ENCODE measurements at regions not wholly inside any gene's neighbourhood (a gene's known extent, or its start where the extent isn't known, plus 50 kb on each side); places are given as distances from the start of the nearest gene placed in this dataset.

DNA sequence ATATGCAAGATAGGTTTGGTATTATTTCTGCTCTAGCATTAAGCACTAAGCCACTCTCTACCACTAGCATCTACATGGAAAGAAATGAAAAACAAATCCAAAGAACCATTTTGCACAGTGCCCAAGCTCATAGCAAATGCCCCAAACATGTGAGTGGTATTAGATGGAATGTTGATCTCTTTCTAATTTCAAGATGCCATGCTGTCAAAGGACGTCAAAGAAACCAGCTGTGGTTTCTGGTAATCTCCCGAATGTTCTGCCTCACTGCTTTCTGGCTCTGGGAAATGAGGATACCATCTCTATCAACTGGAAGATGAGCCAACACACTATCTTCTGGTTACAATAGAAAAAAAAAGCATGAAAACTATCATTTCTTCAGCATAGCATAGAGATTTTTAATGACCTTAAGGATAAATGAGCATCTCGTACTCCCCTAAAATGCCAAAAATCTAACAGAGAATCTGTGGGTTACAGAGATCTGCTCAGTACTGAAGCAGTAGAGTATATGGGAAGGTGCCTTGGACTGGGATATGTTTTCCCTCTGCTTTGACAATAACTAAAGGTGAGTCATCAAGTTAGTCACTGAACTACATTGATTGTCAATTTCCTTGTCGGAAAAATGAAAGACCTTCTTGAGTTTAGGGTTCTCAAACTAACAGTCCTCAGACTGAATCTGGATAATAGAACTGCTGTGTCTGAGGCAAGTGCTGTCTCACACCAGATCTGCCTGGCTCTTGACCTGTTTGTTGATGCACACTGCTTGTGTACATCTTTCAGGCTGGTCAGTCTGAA, 244.8 kb upstream of the NCKAP5 start:
- peaks cover 32% of the 10 kb centered on the region; the same call in 1 of the 2 replicates for H3K9me3 ChIP-seq (ENCODE audit: insufficient read depth, low read length)
- no peak overlapping the region for H3K27ac ChIP-seq (ENCODE audit: low read length)
- no peak overlapping the region for H3K9ac ChIP-seq (ENCODE audit: low read length)
- no peaks in the 10 kb centered on the region; the same call in 1 of the 2 replicates for H3K27me3 ChIP-seq (ENCODE audit: low read depth, low read length)
- H3K36me3 ChIP-seq (replicated peaks; ENCODE audit: low read depth, low read length): no peaks in the 10 kb centered on the region
- no peak overlapping the region for H3K4me2 ChIP-seq (ENCODE audit: low read length)
- no peaks in the 10 kb centered on the region for H4K20me1 ChIP-seq (ENCODE audit: insufficient read depth, low read length)
- no peak overlapping the region for H3K4me3 ChIP-seq (ENCODE audit: low read length)
- no peak overlapping the region for H2AFZ ChIP-seq (ENCODE audit: low read depth, low read length)
- H3K4me1 ChIP-seq (ENCODE audit: low read length): no peaks in the 10 kb centered on the region
- no peaks in the 10 kb centered on the region for H3K79me2 ChIP-seq (ENCODE audit: low read length)
- TF ChIP-seq CTCF (IDR thresholded peaks at IDR 0.05; ENCODE audit: low read depth, low read length) (no peak), EZH2phosphoT487 (IDR thresholded peaks at IDR 0.05; ENCODE audit: low read depth) (no peak)

- H3K27ac ChIP-seq (ENCODE audit: low read length): no peak overlapping the region
- no peak overlapping the region for H3K4me3 ChIP-seq (ENCODE audit: low read length)
- no peak for TF ChIP-seq EZH2phosphoT487 (IDR thresholded peaks at IDR 0.05; ENCODE audit: low read depth)
- TF ChIP-seq CTCF (IDR thresholded peaks at IDR 0.05; ENCODE audit: low read depth, low read length): no peak
- H3K9ac ChIP-seq (ENCODE audit: low read length): no peak overlapping the region
- no peaks in the 10 kb centered on the region for H3K36me3 ChIP-seq (replicated peaks; ENCODE audit: low read depth, low read length)
- H3K9me3 ChIP-seq (ENCODE audit: insufficient read depth, low read length): peaks cover 22% of the 10 kb centered on the region; the same call in 1 of the 2 replicates
- H4K20me1 ChIP-seq (ENCODE audit: insufficient read depth, low read length): no peaks in the 10 kb centered on the region
- H3K4me1 ChIP-seq (ENCODE audit: low read length): no peaks in the 10 kb centered on the region
- no peaks in the 10 kb centered on the region for H3K79me2 ChIP-seq (ENCODE audit: low read length)
- H2AFZ ChIP-seq (ENCODE audit: low read depth, low read length): no peak overlapping the region
- H3K4me2 ChIP-seq (ENCODE audit: low read length): no peak overlapping the region
- H3K27me3 ChIP-seq (ENCODE audit: low read depth, low read length): no peaks in the 10 kb centered on the region; the same call in 1 of the 2 replicates
Measured at GRCh38 chr2:133814890-133815289, 246.6 kb upstream of the NCKAP5 start.

DNA sequence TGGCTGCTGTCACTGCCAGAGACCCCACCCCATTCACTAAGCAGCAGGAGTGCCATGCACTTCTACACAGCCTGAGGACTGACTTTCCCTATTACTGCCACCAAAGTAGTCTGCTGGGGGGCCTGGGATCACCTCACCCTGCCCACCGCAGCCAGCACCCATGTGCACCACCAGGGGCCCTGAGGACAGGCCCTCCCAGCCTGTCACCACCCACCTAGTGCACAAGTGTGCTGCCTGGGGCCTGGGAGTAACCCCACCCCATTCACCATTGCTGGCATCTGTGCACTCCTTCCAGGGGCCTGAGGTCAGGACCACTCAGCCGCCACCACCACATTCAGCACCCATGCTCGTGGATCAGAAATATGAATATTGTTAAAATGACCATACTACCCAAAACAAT, 247.8 kb upstream of the NCKAP5 start:
- peaks cover 15% of the 10 kb centered on the region; the same call in 1 of the 2 replicates for H3K9me3 ChIP-seq (ENCODE audit: insufficient read depth, low read length)
- H3K79me2 ChIP-seq (ENCODE audit: low read length): no peaks in the 10 kb centered on the region
- H3K27me3 ChIP-seq (ENCODE audit: low read depth, low read length): no peaks in the 10 kb centered on the region; the same call in 1 of the 2 replicates
- H4K20me1 ChIP-seq (ENCODE audit: insufficient read depth, low read length): no peaks in the 10 kb centered on the region
- no peak overlapping the region for H2AFZ ChIP-seq (ENCODE audit: low read depth, low read length)
- no peak overlapping the region for H3K27ac ChIP-seq (ENCODE audit: low read length)
- TF ChIP-seq EZH2phosphoT487 (IDR thresholded peaks at IDR 0.05; ENCODE audit: low read depth): no peak
- no peak for TF ChIP-seq CTCF (IDR thresholded peaks at IDR 0.05; ENCODE audit: low read depth, low read length)
- no peaks in the 10 kb centered on the region for H3K4me1 ChIP-seq (ENCODE audit: low read length)
- H3K36me3 ChIP-seq (replicated peaks; ENCODE audit: low read depth, low read length): no peaks in the 10 kb centered on the region
- no peak overlapping the region for H3K4me2 ChIP-seq (ENCODE audit: low read length)
- H3K4me3 ChIP-seq (ENCODE audit: low read length): no peak overlapping the region
- H3K9ac ChIP-seq (ENCODE audit: low read length): no peak overlapping the region

- Histone ChIP-seq H3K9ac (ENCODE audit: low read length) (no peak overlapping the region), H3K27me3 (ENCODE audit: low read depth, low read length) (no peaks in the 10 kb centered on the region; the same call in 1 of the 2 replicates), H3K9me3 (ENCODE audit: insufficient read depth, low read length) (no peaks in the 10 kb centered on the region), H4K20me1 (ENCODE audit: insufficient read depth, low read length) (no peaks in the 10 kb centered on the region), H3K36me3 (replicated peaks; ENCODE audit: low read depth, low read length) (no peaks in the 10 kb centered on the region), H2AFZ (ENCODE audit: low read depth, low read length) (no peak overlapping the region), H3K4me1 (ENCODE audit: low read length) (no peaks in the 10 kb centered on the region), H3K79me2 (ENCODE audit: low read length) (no peaks in the 10 kb centered on the region), H3K27ac (ENCODE audit: low read length) (no peak overlapping the region), H3K4me3 (ENCODE audit: low read length) (no peak overlapping the region), H3K4me2 (ENCODE audit: low read length) (no peak overlapping the region)
- TF ChIP-seq EZH2phosphoT487 (IDR thresholded peaks at IDR 0.05; ENCODE audit: low read depth) (no peak), CTCF (IDR thresholded peaks at IDR 0.05; ENCODE audit: low read depth, low read length) (no peak)
Measured at GRCh38 chr2:133817680-133818566, 249.7 kb upstream of the NCKAP5 start.

Measured in OCI-LY3 (cell line).